NCI-H2107 treated with DMSO at 0.1 percent for 48 hours (cell line): ENCODE measurements at regions not wholly inside any gene's neighbourhood (a gene's known extent, or its start where the extent isn't known, plus 50 kb on each side); places are given as distances from the start of the nearest gene placed in this dataset.
"Not testable (repeated sequence)": the region's sequence is repeated elsewhere in the genome, so short reads cannot be mapped to it uniquely, and the experiment has no call there.

Experiments used
- DNase-seq: peaks from one replicate; lab custom pipeline; 2025; ENCODE audit not compliant: unreplicated experiment; lab: John Stamatoyannopoulos, UW

DNA sequence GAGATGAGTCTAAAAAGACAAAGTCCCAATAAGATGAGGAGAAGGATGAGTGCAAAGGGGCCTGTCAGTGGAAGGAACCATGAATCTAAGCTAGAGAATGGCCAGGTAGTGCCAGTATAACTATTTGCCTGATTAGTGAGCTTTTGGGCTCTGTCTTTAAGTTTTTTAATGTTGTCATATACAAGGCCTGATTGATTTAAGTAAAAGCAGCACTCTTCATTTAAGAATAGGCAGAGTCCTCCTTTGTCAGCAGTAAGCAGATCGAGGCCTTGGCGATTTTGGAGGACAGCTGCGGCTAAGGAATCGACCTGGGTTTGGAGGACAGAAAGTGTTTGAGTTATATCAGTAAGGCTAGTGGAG is 753.4 kb upstream of the ADGRB3 start:
- no peak for DNase-seq

GRCh38 chr6:67880939-67881705 is 754.0 kb upstream of the ADGRB3 start:
- DNase-seq, result no peak

- not testable (repeated sequence) for DNase-seq
Measured at GRCh38 chr6:67880343-67880742, 754.7 kb upstream of the ADGRB3 start.

DNA sequence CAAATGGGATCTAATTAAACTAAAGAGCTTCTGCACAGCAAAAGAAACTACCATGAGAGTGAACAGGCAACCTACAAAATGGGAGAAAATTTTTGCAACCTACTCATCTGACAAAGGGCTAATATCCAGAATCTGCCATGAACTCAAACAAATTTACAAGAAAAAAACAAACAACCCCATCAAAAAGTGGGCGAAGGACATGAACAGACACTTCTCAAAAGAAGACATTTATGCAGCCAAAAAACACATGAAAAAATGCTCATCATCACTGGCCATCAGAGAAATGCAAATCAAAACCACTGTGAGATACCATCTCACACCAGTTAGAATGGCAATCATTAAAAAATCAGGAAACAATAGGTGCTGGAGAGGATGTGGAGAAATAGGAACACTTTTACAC is 755.2 kb upstream of the ADGRB3 start:
- not testable (repeated sequence) for DNase-seq

GRCh38 chr6:67879105-67879904 is 755.8 kb upstream of the ADGRB3 start:
- not testable (repeated sequence) for DNase-seq

- not testable (repeated sequence) for DNase-seq
Measured at GRCh38 chr6:67878216-67878615, 756.9 kb upstream of the ADGRB3 start.

DNA sequence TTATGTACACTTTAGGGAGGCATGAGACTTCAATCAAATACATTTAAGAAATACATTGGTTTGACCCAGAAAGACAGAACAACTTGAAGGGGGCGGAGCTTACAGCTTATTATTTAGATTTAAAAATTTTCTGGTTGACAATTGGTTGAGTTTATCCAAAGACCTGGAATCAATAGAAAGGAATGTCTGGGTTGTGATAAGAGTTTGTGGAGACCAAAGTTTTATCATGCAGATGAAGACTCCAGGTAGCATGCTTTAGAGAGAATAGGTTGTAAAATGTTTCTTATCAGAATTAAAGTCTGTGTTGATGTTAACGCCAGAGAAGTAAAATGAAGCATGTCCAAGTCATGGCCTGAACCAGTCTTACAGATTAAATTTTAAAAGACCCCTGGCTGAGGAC is 757.8 kb upstream of the ADGRB3 start:
- DNase-seq, result no peak

DNA sequence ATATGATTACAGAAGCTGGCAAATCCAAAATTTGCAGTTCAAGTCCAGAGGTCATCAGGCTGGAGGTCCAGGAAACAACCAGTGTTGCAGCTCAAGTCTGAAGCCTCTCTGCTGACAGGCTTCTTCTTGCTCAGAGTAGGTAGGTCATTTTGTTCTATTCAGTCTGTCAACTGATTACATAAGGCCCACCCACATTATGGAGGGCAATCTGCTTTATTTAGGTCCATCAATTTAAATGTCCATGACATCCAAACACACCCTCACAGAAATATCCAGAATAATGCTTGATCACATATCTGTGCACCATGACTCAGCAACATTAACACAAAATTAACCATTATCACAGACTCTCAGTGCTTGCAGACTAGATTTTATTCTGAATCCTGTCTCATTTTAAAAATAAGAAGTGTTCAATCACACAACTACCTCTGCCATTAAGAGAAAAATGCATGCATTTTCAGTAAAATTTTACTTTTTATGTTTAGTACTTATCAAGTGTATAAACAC is 759.2 kb upstream of the ADGRB3 start:
- DNase-seq, result no peak

DNA sequence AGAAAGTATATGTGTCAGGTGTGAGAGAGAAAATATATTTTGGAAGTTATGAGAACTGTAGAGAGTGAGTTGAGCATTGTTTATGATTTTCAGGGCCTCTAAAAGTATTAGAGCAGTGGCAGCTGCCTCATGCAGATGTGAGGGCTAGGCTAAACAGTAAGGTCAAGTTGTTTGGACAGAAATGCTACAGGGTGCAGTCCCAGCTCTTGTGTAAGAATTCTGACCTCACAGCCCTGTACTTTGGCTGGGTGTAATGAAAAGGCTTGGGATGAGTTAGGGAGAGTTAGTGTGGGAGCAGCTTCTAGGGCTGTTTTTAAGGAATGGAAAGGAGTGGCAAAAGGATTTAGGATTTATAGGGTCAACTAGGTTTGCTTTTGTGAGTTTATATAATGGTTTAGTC is 764.8 kb upstream of the ADGRB3 start:
- no peak for DNase-seq

- no peak for DNase-seq
Measured at GRCh38 chr6:67863346-67863745, 771.7 kb upstream of the ADGRB3 start.

DNA sequence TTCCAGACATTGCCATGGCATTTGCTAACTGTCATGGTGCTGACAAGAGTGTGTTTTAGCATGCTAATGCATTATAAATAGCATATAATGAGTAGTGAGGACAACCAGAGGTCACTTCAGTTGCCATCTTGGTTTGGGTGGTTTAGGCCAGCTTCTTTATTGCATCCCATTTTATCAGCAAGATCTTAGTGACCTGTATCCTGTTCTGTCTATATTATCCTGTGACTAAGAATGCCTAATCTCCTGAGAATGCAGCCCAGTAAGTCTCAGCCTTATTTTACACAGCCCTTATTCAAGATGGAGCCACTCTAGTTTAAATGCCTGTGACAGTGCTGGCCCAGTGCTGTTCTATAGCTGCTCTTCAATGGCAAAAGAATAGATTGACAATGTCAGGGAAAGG is 781.0 kb upstream of the ADGRB3 start:
- no peak for DNase-seq

DNA sequence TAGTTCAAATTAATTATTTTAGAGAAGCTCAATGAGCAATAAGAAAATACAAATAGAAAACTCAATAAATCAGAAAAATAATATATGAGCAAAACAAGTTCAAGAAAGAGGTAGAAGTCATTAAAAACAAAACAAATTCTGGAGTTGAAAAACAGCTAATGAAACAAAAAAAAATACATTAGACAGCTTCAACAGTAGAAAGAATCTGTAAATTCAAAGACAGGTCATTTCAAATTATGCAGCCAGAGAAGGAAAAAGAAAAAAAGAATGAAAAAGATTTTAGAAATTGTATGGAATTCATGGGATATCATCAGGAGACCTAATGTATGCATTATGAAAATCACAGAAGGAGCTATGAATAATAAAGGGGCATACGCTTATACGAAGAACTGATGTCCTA is 795.3 kb upstream of the ADGRB3 start:
- DNase-seq, result no peak

DNA sequence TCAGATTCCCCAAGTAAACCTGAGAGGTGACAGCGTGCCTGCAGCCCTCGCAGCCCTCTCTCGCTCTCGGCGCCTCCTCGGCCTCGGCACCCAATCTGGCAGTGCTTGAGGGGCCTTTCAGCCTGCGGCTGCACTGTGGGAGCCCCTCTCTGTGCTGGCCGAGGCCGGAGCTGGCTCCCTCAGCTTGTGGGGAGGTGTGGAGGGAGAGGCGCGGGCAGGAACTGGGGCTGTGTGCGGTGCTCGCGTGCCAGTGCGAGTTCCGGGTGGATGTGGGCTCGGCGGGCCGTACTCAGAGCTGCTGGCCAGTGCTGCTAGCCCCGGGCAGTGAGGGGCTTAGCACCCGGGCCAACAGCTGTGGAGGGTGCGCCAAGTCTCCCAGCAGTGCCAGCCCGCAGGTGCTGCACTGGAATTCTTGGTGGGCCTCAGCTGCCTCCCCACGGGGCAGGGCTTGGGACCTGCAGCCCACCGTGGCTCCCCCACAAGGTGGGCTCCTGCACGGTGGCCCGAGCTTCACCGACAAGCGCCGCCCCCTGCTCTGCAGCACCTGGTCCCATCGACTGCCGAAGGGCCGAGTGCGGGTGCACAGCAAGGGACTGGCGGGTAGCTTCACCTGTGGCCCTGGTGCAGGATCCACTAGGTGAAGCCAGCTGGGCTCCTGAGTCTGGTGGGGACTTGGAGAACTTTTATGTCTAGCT is 809.7 kb upstream of the ADGRB3 start:
- no peak for DNase-seq

- no peak for DNase-seq
Measured at GRCh38 chr6:67818322-67818721, 816.8 kb upstream of the ADGRB3 start.

GRCh38 chr6:67815623-67816022 is 819.5 kb upstream of the ADGRB3 start:
- no peak for DNase-seq

GRCh38 chr6:67814262-67814661 is 820.8 kb upstream of the ADGRB3 start:
- DNase-seq, result no peak

- no peak for DNase-seq
Measured at GRCh38 chr6:67812693-67813092, 822.4 kb upstream of the ADGRB3 start.

GRCh38 chr6:67812125-67812524 is 823.0 kb upstream of the ADGRB3 start:
- DNase-seq, result no peak

GRCh38 chr6:67811239-67812037 is 823.6 kb upstream of the ADGRB3 start:
- no peak for DNase-seq

- not testable (repeated sequence) for DNase-seq
Measured at GRCh38 chr6:67804808-67805207, 830.3 kb upstream of the ADGRB3 start.

DNA sequence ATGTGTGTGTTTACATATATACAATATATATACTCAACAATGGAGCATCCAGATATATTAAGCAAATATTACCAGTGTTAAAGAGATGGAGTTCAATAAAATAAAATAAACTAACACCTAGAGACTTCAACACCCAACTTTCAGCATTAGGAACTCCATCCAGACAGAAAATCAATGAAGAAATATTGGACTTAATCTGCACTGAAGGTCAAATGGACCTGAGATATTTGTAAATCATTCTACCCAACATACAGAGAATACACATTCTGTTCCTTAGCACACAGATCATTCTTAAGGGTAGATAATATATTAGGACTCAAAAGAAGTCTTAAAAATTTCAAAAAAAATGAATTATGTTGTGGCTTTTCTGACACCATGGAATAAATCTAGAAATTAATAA is 832.3 kb upstream of the ADGRB3 start:
- no peak for DNase-seq
